OCI-LY7 (cell line): ENCODE measurements at regions not wholly inside any gene's neighbourhood (a gene's known extent, or its start where the extent isn't known, plus 50 kb on each side); places are given as distances from the start of the nearest gene placed in this dataset.

Source experiments
- CTCF ChIP-seq: fragments of 200-600 bp; sonication (generic); conservative IDR thresholded peaks from 2 replicates; pipeline ENCODE4 v1.5.1; 2014; ENCODE audit warnings: mild to moderate bottlenecking, antibody characterized with exemption, low read length, moderate library complexity, mixed read lengths
- EZH2phosphoT487 ChIP-seq: fragments of 200-600 bp; sonication (generic); IDR thresholded peaks from 2 replicates; pipeline ENCODE4 v1.6.1; 2018; ENCODE audit warnings: low read depth, borderline replicate concordance, mild to moderate bottlenecking, mixed run types, antibody characterized with exemption, low read length, moderate library complexity, mixed read lengths

- TF ChIP-seq CTCF (no peak), EZH2phosphoT487 (no peak)
These were observed 66.9 kb upstream of the DAPP1 start for GRCh38 chr4:99749445-99750391.
